GM08714 (cell line): ENCODE measurements at regions not wholly inside any gene's neighbourhood (a gene's known extent, or its start where the extent isn't known, plus 50 kb on each side); places are given as distances from the start of the nearest gene placed in this dataset.

Source experiments
- H3K4me3 ChIP-seq: fragments of 200-500 bp; sonication (Bioruptor generic); 2 replicates; pipeline ENCODE4 v1.5.1; 2014; ENCODE audit warnings: mild to moderate bottlenecking, low read length, inconsistent platforms
- ZNF274 ChIP-seq: IDR thresholded peaks from 2 replicates; pipeline ENCODE4 v1.6.1; 2012; ENCODE audit warnings: mild to moderate bottlenecking, low read depth, low read length

DNA sequence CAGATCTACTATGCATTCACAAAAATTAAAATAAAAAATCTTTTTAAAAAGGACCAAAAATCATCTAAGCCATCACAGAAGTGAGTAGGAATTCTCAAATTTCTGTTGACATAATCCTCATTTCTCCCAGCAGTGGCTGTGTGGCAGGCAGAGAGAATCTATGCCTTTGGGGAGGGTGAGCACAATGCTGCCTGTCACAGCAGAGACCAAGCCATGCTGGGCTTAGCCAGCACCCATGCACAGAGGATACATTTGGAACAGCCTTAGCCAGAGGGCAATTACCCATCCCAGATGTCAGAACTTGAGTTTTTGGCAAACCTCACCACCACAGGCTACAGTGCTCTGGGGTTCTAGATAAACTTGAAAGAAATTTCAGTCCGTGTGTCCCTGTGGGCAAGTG is 1274.8 kb upstream of the ADGRL3 start:
- TF ChIP-seq ZNF274, result no peak
- no peak overlapping the region for H3K4me3 ChIP-seq

DNA sequence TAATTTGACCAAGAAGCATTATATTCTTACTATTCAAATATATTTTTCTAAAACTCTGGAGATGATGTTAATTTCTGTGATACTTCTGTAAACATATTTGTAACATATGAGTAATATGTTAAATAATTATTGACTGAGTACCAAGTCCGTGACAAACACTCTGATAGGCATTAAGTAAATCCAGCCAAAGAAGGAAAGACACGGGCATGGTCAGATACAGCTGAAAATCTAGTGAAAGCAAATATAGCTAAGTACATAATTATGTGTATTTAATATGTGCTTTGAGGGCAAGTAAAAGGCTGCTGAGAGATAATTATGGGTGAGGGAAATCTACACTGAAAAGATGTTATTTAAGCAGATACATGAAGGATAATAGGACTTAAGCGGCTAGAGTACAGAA is 1263.6 kb upstream of the ADGRL3 start:
- TF ChIP-seq ZNF274, result no peak
- H3K4me3 ChIP-seq, result no peak overlapping the region

- no peak overlapping the region for H3K4me3 ChIP-seq
- no peak for TF ChIP-seq ZNF274
Observed at GRCh38 chr4:59938166-59938565, 1262.0 kb upstream of the ADGRL3 start.

DNA sequence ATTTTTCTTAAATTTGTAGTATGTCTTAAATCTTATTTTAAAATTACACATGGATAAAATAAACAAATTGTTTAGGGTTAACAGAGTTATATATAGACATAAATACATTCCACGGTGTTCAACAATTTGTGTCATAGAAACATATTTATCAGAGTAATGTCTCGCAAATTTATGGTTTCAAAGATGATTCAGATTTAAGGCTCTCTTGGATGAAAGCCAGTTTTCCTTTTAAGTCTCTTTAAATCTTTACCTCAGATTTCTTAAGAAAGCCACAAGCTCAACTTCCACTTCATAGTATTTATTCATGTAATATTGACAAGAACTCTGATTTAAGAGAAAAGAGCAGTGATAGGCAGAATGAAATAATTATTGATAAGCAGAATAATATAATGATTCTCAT is 1254.8 kb upstream of the ADGRL3 start:
- no peak for TF ChIP-seq ZNF274
- no peak overlapping the region for H3K4me3 ChIP-seq

DNA sequence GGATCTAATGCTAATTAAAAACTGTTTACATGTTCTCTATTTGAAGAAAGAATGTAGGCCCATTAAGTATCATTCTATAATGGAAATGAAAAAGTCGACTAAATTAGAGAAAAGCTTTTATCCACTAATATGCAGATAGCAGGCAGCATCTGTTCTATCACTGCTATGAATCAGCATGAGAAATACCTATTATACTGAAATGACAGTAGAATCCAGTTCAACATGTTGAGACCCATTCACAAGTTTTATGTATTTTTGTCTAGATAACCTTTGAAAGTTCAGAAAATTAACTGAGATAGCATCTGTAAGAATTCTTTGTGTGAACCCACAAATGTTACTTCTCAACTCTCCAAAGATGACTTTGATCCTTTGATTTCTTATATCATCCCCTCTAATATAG is 1254.4 kb upstream of the ADGRL3 start:
- TF ChIP-seq ZNF274, result no peak
- no peak overlapping the region for H3K4me3 ChIP-seq

GRCh38 chr4:59956366-59956765 is 1243.8 kb upstream of the ADGRL3 start:
- TF ChIP-seq ZNF274, result no peak
- H3K4me3 ChIP-seq, result no peak overlapping the region

GRCh38 chr4:59960143-59960542 is 1240.0 kb upstream of the ADGRL3 start:
- H3K4me3 ChIP-seq, result no peak overlapping the region
- no peak for TF ChIP-seq ZNF274

GRCh38 chr4:59966758-59967157 is 1233.4 kb upstream of the ADGRL3 start:
- no peak for TF ChIP-seq ZNF274
- no peak overlapping the region for H3K4me3 ChIP-seq

- no peak overlapping the region for H3K4me3 ChIP-seq
- TF ChIP-seq ZNF274, result no peak
Observed at GRCh38 chr4:59968796-59969195, 1231.3 kb upstream of the ADGRL3 start.

- TF ChIP-seq ZNF274, result no peak
- no peak overlapping the region for H3K4me3 ChIP-seq
Observed at GRCh38 chr4:59969909-59970308, 1230.2 kb upstream of the ADGRL3 start.

DNA sequence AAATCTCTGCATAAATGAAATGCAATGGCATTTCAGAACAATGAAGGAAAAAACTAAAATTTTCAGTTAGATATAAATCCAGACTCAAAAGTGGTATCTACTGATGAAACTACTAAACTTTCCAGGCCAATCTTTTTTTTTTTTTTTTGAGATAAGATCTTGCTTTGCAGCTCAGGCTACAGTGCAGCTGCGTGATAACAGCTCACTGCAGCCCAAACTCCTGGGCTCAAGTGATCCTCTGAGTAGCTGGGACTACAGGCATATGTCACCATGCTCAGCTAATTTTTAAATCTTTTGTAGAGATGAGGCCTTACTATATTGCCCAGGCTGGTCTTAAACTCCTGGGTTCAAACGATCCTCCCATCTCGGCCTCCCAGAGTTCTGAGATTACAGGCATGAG is 1228.2 kb upstream of the ADGRL3 start:
- no peak for TF ChIP-seq ZNF274
- no peak overlapping the region for H3K4me3 ChIP-seq

DNA sequence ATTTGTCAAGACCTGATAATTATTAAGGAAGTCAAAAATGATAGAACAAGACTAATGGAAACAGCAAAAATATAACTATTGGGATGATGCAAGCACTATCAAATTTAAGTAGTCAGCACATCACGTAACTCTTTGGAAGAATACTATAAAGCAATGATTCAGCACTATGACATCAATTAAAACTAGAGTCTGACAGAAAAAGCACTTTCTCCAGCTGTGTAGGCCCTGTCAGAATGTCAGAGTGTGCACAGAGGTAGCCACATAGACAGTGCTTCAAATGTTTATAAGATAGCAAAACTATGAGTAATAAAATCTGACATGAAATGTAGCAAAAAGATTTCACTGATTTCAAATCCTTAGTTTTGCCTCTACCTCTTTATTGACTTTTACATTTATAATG is 1226.6 kb upstream of the ADGRL3 start:
- H3K4me3 ChIP-seq, result no peak overlapping the region
- TF ChIP-seq ZNF274, result no peak

DNA sequence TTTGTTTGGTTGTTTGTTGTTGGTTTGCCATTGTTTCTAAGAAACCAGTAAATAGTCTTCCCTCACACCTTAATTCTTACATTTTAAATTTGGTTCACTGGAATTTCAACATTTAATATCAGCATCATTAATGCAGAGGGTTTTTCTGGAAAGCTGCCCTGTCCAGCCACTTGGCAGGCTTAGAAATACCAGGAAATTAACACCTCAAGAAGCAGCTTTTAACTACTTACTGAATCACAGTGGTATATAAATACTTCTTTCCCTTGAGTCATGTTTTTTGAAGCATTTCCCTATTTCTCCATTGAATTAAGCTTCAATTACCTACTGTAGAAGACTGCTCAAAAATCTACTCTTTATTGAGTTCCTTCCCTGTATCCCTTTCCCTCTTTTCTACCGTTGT is 1221.1 kb upstream of the ADGRL3 start:
- TF ChIP-seq ZNF274, result no peak
- H3K4me3 ChIP-seq, result no peak overlapping the region

DNA sequence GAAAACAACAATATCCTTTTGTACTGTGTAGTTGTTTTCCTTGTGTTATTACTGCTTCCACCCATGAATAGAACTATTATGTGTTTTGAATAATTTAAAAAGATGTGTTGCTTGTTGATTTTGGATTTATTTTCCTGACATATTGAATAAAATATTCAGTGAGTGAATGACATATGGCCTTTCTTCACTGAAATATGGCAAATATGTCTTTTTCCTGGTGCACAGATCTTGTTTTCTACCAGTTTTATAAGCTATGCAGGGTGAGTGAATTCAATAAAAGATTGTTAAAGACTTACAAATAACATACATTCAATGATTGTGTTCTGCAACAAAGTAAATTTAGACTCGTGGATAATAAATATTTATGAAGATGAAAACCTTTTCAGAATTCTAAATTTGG is 1216.3 kb upstream of the ADGRL3 start:
- H3K4me3 ChIP-seq, result no peak overlapping the region
- TF ChIP-seq ZNF274, result no peak

GRCh38 chr4:59987289-59987688 is 1212.8 kb upstream of the ADGRL3 start:
- no peak overlapping the region for H3K4me3 ChIP-seq
- no peak for TF ChIP-seq ZNF274

DNA sequence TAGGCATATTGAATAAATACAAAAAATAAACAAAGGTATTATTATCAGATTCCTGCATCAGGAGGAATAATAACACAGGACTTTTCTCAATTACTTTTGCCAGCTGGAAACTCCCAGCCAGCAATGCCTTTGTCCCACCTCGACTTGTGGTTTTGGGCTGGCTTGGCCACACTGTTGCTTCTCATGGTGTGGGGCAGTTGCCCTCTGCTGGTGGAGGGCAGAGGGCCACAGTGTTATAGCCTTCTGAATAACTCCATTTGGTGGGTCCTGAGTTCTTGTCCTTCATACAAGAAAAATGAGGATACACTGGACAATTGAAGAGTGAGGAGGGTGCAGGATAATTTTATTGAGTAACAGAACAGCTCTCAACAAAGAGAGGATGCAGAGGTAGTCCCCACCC is 1206.0 kb upstream of the ADGRL3 start:
- no peak for TF ChIP-seq ZNF274
- H3K4me3 ChIP-seq, result no peak overlapping the region
